ENCODE measurements at regions not wholly inside any gene's neighbourhood (a gene's known extent, or its start where the extent isn't known, plus 50 kb on each side); places are given as distances from the start of the nearest gene placed in this dataset.
"Not testable (repeated sequence)": the region's sequence is repeated elsewhere in the genome, so short reads cannot be mapped to it uniquely, and the experiment has no call there.

DNA sequence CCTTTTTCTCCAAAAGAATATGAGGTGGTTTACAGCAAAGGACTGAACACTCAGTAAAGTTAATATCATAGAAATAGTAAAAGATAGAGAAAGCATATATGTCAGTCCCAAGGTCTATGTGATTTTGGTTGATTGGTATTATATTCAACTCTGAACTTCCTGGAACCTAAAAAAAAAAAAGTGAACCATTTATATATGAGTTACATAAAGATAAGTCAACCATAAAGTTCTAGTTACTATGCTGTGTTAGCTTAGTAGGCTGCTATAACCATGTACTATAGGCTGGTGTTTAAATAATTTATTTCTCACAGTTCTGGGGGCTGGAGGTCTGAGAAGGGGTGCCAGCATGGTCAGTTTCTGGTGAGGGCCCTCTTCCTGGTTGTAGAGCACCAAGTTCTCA, 475.6 kb downstream of the KLF12 start:
- Mint-ChIP-seq H3K36me3 (ENCODE audit: low read depth) (no peaks in the 10 kb centered on the region), H3K27ac (no peak overlapping the region), H3K4me3 (no peak overlapping the region), H3K9me3 (no peaks in the 10 kb centered on the region), H3K27me3 (no peaks in the 10 kb centered on the region), H3K4me1 (no peaks in the 10 kb centered on the region)
- ATAC-seq (ENCODE audit: low read depth) (no peak), DNase-seq (no peak)
- POLR2A ChIA-PET: no interaction called here
- CTCF ChIA-PET: no interaction called here
- intact Hi-C loops (cut with micrococcal nuclease): no loop called here
- TF ChIP-seq, protein P1, sequence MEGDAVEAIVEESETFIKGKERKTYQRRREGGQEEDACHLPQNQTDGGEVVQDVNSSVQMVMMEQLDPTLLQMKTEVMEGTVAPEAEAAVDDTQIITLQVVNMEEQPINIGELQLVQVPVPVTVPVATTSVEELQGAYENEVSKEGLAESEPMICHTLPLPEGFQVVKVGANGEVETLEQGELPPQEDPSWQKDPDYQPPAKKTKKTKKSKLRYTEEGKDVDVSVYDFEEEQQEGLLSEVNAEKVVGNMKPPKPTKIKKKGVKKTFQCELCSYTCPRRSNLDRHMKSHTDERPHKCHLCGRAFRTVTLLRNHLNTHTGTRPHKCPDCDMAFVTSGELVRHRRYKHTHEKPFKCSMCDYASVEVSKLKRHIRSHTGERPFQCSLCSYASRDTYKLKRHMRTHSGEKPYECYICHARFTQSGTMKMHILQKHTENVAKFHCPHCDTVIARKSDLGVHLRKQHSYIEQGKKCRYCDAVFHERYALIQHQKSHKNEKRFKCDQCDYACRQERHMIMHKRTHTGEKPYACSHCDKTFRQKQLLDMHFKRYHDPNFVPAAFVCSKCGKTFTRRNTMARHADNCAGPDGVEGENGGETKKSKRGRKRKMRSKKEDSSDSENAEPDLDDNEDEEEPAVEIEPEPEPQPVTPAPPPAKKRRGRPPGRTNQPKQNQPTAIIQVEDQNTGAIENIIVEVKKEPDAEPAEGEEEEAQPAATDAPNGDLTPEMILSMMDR (IDR thresholded peaks at IDR 0.05): no peak

DNA sequence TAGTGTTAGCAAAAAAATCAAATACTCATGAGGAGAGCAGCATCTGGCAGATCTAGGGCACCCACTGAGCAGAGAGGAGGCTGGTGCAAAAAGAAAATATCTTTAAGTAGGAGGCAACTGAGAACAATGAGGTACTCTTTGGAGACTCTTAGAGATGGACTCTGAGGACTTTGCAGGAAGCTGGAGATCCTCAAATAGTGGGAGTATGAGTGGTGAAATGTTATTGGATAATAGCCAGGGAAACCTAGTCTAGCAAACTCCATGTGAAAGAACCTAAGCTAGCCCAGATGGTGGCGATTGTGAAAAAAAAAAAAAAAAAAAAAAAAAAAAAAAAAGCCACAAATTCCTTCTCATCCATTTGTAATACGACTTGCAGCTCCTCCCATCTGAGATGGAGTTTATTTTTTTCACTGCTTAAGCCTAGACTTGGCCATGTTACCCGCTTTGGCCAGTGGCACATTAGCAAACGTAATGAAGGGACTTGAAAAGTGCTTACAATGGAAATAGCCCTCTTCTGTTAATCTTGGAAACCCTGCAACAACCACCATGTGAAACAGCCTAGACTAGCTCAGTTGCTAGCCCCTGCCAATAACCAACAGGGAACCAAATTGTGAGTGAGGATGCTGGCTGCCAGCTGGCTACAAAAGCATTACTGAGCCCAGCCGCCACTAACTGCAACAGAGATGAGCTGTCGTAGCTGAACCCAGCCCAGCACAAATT, 476.2 kb downstream of the KLF12 start:
- TF ChIP-seq, protein P1 (IDR thresholded peaks at IDR 0.05): no peak
- H3K36me3 Mint-ChIP-seq (ENCODE audit: low read depth): no peaks in the 10 kb centered on the region
- H3K4me3 Mint-ChIP-seq: no peak overlapping the region
- H3K4me1 Mint-ChIP-seq: no peaks in the 10 kb centered on the region
- ATAC-seq (ENCODE audit: low read depth): no peak
- POLR2A ChIA-PET: no interaction called here
- CTCF ChIA-PET: no interaction called here
- intact Hi-C loops (cut with micrococcal nuclease): no loop called here
- H3K27ac Mint-ChIP-seq: no peak overlapping the region
- no peak for DNase-seq
- H3K9me3 Mint-ChIP-seq: no peaks in the 10 kb centered on the region
- no peaks in the 10 kb centered on the region for H3K27me3 Mint-ChIP-seq

DNA sequence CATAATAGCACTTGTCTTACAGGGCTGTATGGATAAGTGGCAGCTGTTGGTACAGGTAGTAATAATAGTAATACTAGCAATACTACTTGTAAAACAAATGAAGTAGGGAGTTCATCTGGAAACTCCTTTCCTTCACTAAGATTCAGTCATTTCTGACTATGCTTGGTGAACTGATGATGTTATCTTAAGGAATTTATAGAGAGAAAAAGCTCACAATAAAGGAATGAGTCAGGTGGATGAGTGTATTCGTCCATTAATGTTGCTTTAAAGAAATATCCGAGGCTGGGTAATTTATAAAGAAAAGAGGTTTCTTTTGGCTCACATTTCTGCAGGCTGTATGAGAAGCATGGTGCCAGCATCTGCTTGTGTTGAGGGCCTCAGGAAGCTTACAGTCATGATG, 477.3 kb downstream of the KLF12 start:
- POLR2A ChIA-PET: no interaction called here
- Mint-ChIP-seq H3K27ac (no peak overlapping the region), H3K9me3 (no peaks in the 10 kb centered on the region), H3K4me1 (no peaks in the 10 kb centered on the region), H3K27me3 (no peaks in the 10 kb centered on the region), H3K4me3 (no peak overlapping the region), H3K36me3 (ENCODE audit: low read depth) (no peaks in the 10 kb centered on the region)
- ATAC-seq (ENCODE audit: low read depth) (no peak), DNase-seq (no peak)
- CTCF ChIA-PET: no interaction called here
- intact Hi-C loops (cut with micrococcal nuclease): no loop called here
- TF ChIP-seq, protein P1 (IDR thresholded peaks at IDR 0.05): no peak

DNA sequence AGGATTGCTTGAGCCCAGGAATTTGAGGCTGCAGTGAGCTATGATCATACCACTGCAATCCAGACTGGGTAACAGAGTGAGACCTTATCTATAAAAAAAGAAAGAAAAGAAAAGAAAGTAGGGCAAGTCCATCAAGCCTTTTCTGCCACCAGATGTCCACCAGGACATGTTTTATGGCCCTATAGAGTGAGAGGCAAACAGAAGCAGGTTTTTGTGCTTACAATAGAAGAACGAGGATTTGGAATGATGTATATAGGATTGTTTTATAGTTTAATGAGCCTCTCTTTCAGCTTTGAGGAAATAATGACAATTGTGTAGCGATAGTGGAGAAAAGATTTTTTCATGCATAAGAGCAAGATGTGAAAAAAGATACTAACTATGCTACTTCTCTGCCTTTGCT, 480.5 kb downstream of the KLF12 start:
- TF ChIP-seq, protein P1 (IDR thresholded peaks at IDR 0.05): no peak
- CTCF ChIA-PET: no interaction called here
- DNase-seq (no peak), ATAC-seq (ENCODE audit: low read depth) (no peak)
- Mint-ChIP-seq H3K4me3 (no peak overlapping the region), H3K36me3 (ENCODE audit: low read depth) (no peaks in the 10 kb centered on the region), H3K9me3 (peaks cover 3% of the 10 kb centered on the region), H3K27me3 (no peaks in the 10 kb centered on the region), H3K4me1 (no peaks in the 10 kb centered on the region), H3K27ac (no peak overlapping the region)
- intact Hi-C loops (cut with micrococcal nuclease): no loop called here
- POLR2A ChIA-PET: no interaction called here

DNA sequence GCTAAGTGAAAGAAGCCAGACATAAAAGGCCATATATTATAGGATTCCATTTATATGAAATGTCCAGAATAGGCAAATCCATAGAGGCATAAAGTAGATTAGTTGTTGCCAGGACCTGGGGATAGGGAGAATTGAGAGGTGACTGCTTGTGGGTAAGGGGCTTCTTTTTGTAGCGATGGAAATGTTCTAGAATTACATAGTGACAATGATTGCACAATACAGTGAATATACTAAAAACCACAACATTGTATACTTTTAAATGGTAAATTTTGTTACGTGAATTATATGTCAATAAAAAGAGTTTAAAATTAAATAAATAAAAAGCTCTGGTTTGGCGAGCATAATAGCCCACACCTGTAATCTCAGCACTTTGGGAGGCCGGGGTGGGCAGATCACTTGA, 486.8 kb downstream of the KLF12 start:
- DNase-seq (no peak), ATAC-seq (ENCODE audit: low read depth) (no peak)
- H3K9me3 Mint-ChIP-seq: peaks cover 6% of the 10 kb centered on the region
- CTCF ChIA-PET: no interaction called here
- TF ChIP-seq, protein P1 (IDR thresholded peaks at IDR 0.05): no peak
- H3K4me3 Mint-ChIP-seq: no peak overlapping the region
- intact Hi-C loops (cut with micrococcal nuclease): no loop called here
- H3K36me3 Mint-ChIP-seq (ENCODE audit: low read depth): no peaks in the 10 kb centered on the region
- POLR2A ChIA-PET: no interaction called here
- no peaks in the 10 kb centered on the region for H3K4me1 Mint-ChIP-seq
- peaks cover 1% of the 10 kb centered on the region for H3K27me3 Mint-ChIP-seq
- H3K27ac Mint-ChIP-seq: no peak overlapping the region

DNA sequence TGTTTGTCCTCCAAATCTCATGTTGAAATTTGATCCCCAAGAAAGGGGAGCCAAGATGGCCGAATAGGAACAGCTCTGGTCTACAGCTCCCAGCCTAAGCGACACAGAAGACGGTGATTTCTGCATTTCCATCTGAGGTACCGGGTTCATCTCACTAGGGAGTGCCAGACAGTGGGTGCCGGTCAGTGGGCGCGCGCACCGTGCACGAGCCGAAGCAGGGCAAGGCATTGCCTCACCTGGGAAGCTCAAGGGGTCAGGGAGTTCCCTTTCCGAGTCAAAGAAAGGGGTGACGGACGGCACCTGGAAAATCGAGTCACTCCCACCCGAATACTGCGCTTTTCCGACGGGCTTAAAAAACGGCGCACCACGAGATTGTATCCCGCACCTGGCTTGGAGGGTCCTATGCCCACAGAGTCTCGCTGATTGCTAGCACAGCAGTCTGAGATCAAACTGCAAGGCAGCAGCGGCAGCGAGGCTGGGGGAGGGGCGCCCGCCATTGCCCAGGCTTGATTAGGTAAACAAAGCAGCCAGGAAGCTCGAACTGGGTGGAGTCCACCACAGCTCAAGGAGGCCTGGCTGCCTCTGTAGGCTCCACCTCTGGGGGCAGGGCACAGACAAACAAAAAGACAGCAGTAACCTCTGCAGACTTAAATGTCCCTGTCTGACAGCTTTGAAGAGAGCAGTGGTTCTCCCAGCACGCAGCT, 493.6 kb downstream of the KLF12 start:
- ATAC-seq (ENCODE audit: low read depth); H3K4me3 Mint-ChIP-seq: not testable (repeated sequence)

More for the DNA sequence above, 493.6 kb downstream of the KLF12 start:
- POLR2A ChIA-PET; DNase-seq; CTCF ChIA-PET; H3K27me3 Mint-ChIP-seq; H3K36me3 Mint-ChIP-seq (ENCODE audit: low read depth); H3K9me3 Mint-ChIP-seq; H3K4me1 Mint-ChIP-seq; intact Hi-C loops (cut with micrococcal nuclease); H3K27ac Mint-ChIP-seq: not testable (repeated sequence)

All from activated B cell treated with CpG ODN at 0.5 μM for 24 hours (primary cell).